Liver (tissue), 3 donors: ENCODE measurements at regions not wholly inside any gene's neighbourhood (a gene's known extent, or its start where the extent isn't known, plus 50 kb on each side); places are given as distances from the start of the nearest gene placed in this dataset.

ENCODE experiments used
- ATF3 ChIP-seq: IDR thresholded peaks from 2 replicates; pipeline ENCODE4 v1.6.1; 2016; ENCODE audit warnings: antibody characterized with exemption
- CTCF ChIP-seq: fragments of 150-350 bp; IDR thresholded peaks from 2 replicates; pipeline ENCODE4 v1.5.1; 2017; ENCODE audit warnings: improper control_type of control experiment, low read depth, low read length; ENCODE audit not compliant: missing input control
- NR2F2 ChIP-seq: IDR thresholded peaks from 2 replicates; pipeline ENCODE4 v1.6.1; 2016; ENCODE audit warnings: antibody characterized with exemption
- RAD21 ChIP-seq, 2 donors: IDR thresholded peaks; 2 replicates each; pipeline ENCODE4 v1.6.1; 2016; ENCODE audit warnings: antibody characterized with exemption in 2 of 2, mild to moderate bottlenecking in 2 of 2
- RXRA ChIP-seq, 2 donors: IDR thresholded peaks; 2 replicates each; pipeline ENCODE4 v1.6.1; 2017 to 2018; ENCODE audit warnings: antibody characterized with exemption in 2 of 2, mild to moderate bottlenecking in 1 of 2
- SP1 ChIP-seq: IDR thresholded peaks from 2 replicates; pipeline ENCODE4 v1.6.1; 2018; ENCODE audit warnings: antibody characterized with exemption, mild to moderate bottlenecking
- donor health status: healthy.
- donor health status: healthy.

GRCh38 chr11:127651175-127651887, 650.8 kb upstream of the KIRREL3 start:
- TF ChIP-seq CTCF (no peak), NR2F2 (no peak), SP1 (no peak), RAD21 (IDR thresholded peaks at IDR 0.05) (no peak), ATF3 (no peak), RXRA (IDR thresholded peaks at IDR 0.05) (no peak)
